ENCODE measurements at regions not wholly inside any gene's neighbourhood (a gene's known extent, or its start where the extent isn't known, plus 50 kb on each side); places are given as distances from the start of the nearest gene placed in this dataset.
A peak's percentile ranks its signal among the peaks of the same experiment; 100 is the strongest.

- WGBS (ENCODE audit: insufficient coverage) = 0% methylated on average over 1 of the region's 6 CpGs
- peaks cover 0 to 5% (median 4%) of the 10 kb centered on the region in 3 donors for H3K27me3 Mint-ChIP-seq (ENCODE audit: low read depth in 3 of 3)
These were observed 188.4 kb upstream of the GYPC start for GRCh38 chr2:126467367-126468054.

GRCh38 chr2:126475031-126475430 lies 180.9 kb upstream of the GYPC start:
- TF ChIP-seq CTCF (IDR thresholded peaks at IDR 0.05) = no peak
- Mint-ChIP-seq H3K4me3 (no peak overlapping the region), H3K27me3 (ENCODE audit: low read depth in 3 of 3) (peaks cover 1 to 5% (median 5%) of the 10 kb centered on the region in 3 donors), H3K36me3 (no peaks in the 10 kb centered on the region), H3K4me1 (no peaks in the 10 kb centered on the region), H3K27ac (no peak overlapping the region), H3K9me3 (peaks cover 5 to 13% (median 6%) of the 10 kb centered on the region in 7 donors)
- no peak overlapping the region for H2AFZ ChIP-seq (ENCODE audit: insufficient read depth, low read depth, low read length, poor library complexity, severe bottlenecking)
- H4K20me1 ChIP-seq (ENCODE audit: insufficient read depth, low read length) = no peaks in the 10 kb centered on the region
- peaks cover 0 to 7% of the 10 kb centered on the region in 2 donors for H3K9me3 ChIP-seq (replicated peaks in 1 of 2; ENCODE audit: control insufficient read depth in 1 of 2, insufficient read depth in 1 of 2, low read length in 2 of 2)
- H3K27ac ChIP-seq (ENCODE audit: low read depth in 1 of 2, low read length in 2 of 2) = no peak overlapping the region
- intact Hi-C loops (cut with micrococcal nuclease) = no loop called here
- no peaks in the 10 kb centered on the region for H3K79me2 ChIP-seq (ENCODE audit: insufficient read depth, low read length)
- H3K27me3 ChIP-seq (ENCODE audit: control insufficient read depth in 2 of 2, insufficient read depth in 2 of 2, low read length in 2 of 2) = no peaks in the 10 kb centered on the region
- WGBS (ENCODE audit: insufficient coverage) = 100% methylated on average over 1 of the region's 3 CpGs
- no peak overlapping the region for H3K4me3 ChIP-seq (replicated peaks in 1 of 3; ENCODE audit: low read depth in 2 of 3, low read length in 3 of 3)
- H3K4me2 ChIP-seq (replicated peaks; ENCODE audit: extremely low read depth, low read length, poor library complexity, severe bottlenecking) = no peak overlapping the region
- no peak for DNase-seq
- H3K9ac ChIP-seq (ENCODE audit: insufficient read depth, low read length, poor library complexity, severe bottlenecking) = no peak overlapping the region
- H3K4me1 ChIP-seq (ENCODE audit: control insufficient read depth in 1 of 2, insufficient read depth in 2 of 2, low read length in 2 of 2) = no peaks in the 10 kb centered on the region
- H3K36me3 ChIP-seq (replicated peaks in 1 of 2; ENCODE audit: control insufficient read depth in 1 of 2, insufficient read depth in 2 of 2, low read length in 2 of 2) = no peaks in the 10 kb centered on the region

More at GRCh38 chr2:126467367-126468054, 188.4 kb upstream of the GYPC start:
- H3K36me3 Mint-ChIP-seq = no peaks in the 10 kb centered on the region
- H3K4me3 ChIP-seq (replicated peaks in 1 of 3; ENCODE audit: low read depth in 2 of 3, low read length in 3 of 3) = no peak overlapping the region
- H3K27me3 ChIP-seq (ENCODE audit: control insufficient read depth in 2 of 2, insufficient read depth in 2 of 2, low read length in 2 of 2) = no peaks in the 10 kb centered on the region
- no peaks in the 10 kb centered on the region for H3K4me1 Mint-ChIP-seq
- H3K4me2 ChIP-seq (replicated peaks; ENCODE audit: extremely low read depth, low read length, poor library complexity, severe bottlenecking) = no peak overlapping the region
- DNase-seq = no peak
- no peak overlapping the region for H2AFZ ChIP-seq (ENCODE audit: insufficient read depth, low read depth, low read length, poor library complexity, severe bottlenecking)
- H3K9ac ChIP-seq (ENCODE audit: insufficient read depth, low read length, poor library complexity, severe bottlenecking) = no peak overlapping the region
- peak overlapping the region in 1 of 7 donors; percentile 65 for H3K27ac Mint-ChIP-seq
- peaks cover 0 to 7% (median 2%) of the 10 kb centered on the region in 7 donors for H3K9me3 Mint-ChIP-seq
- no peaks in the 10 kb centered on the region for H3K36me3 ChIP-seq (replicated peaks in 1 of 2; ENCODE audit: control insufficient read depth in 1 of 2, insufficient read depth in 2 of 2, low read length in 2 of 2)
- H3K4me3 Mint-ChIP-seq = no peak overlapping the region
- intact Hi-C loops (cut with micrococcal nuclease) = no loop called here
- no peaks in the 10 kb centered on the region for H3K9me3 ChIP-seq (replicated peaks in 1 of 2; ENCODE audit: control insufficient read depth in 1 of 2, insufficient read depth in 1 of 2, low read length in 2 of 2)
- no peak for TF ChIP-seq CTCF (IDR thresholded peaks at IDR 0.05)
- no peaks in the 10 kb centered on the region for H4K20me1 ChIP-seq (ENCODE audit: insufficient read depth, low read length)
- H3K79me2 ChIP-seq (ENCODE audit: insufficient read depth, low read length) = no peaks in the 10 kb centered on the region
- H3K4me1 ChIP-seq (ENCODE audit: control insufficient read depth in 1 of 2, insufficient read depth in 2 of 2, low read length in 2 of 2) = no peaks in the 10 kb centered on the region
- no peak overlapping the region for H3K27ac ChIP-seq (ENCODE audit: low read depth in 1 of 2, low read length in 2 of 2)
